ENCODE measurements at regions not wholly inside any gene's neighbourhood (a gene's known extent, or its start where the extent isn't known, plus 50 kb on each side); places are given as distances from the start of the nearest gene placed in this dataset.
"Not testable (repeated sequence)": the region's sequence is repeated elsewhere in the genome, so short reads cannot be mapped to it uniquely, and the experiment has no call there.

DNA sequence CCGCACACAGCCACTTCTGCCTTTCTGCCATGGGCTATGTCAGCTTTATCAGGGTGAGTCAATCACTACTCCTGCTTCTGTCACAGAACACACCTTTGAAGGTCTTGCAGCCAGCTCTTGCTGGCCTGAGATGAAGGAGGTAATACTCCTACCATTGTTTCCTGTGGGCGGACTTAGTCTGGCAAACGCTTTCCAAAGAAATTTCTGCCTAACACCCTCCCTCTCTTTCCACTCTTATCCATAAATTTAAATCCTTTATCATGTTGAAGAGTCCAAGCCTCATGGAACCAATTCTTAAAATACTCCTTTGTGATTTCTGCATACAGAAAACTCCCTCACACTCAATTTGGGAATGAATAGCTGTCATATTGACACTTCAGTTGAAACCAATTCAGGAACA, 633.1 kb upstream of the CHRM3 start:
- no peak for DNase-seq (ENCODE audit: low read depth)

DNA sequence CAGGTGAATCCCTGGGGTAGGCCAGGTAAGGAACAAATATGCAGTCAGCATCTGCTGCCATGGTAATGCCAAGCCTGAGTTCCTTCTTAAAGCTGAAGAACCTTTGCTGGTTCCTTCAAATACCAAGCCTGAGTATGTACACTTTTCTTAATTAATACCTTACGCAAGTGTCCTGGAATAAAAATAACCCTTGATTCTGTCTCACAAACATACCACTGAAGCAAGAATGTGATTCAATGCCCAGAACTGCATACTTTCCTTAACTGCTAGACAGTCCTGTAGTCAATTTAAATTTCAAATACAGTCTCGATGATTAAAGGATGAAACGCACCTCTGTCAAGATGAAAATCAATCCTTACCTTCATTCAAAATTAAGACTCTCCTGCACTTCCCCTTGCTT, 634.0 kb upstream of the CHRM3 start:
- peak; percentile 2 for DNase-seq (ENCODE audit: low read depth)

DNA sequence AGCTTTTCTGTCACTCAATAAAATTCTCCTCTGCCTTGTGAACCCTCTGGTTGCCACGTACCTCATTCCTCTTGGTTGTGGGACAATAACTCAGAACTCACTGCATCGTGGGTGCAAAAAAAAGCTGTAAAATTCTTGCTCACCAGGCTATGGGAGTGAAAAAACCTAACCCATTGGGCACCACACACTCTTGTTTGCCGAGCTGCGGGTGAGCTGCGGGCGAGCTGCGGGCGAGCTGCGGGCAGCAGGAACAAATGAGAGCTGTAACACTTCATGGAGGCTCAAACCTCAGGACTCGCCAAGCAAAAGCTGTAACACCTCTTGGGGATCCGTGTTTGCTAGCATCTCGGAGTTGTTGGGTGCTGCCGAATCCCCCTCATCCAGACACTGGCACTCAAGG, 641.3 kb upstream of the CHRM3 start:
- no peak for DNase-seq (ENCODE audit: low read depth)

DNA sequence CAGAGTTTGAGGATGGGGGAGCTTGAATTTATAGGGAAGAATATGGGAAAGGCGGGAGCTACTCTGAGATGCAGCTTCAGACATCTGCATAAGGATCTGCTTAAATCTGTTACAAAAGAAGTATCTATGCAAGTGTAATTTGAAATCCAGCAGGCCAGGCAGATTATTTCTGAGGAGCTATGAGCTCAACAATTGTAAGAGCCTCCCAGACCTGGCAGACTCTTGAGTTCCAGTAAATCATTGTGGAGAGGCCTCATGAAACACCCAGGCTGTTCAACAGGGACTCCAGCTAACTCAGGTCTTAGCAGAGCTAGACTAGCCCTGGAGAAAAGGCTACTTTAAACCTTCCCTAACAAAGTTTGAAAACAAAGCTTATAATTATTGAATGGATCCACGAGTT, 647.5 kb upstream of the CHRM3 start:
- no peak for DNase-seq (ENCODE audit: low read depth)

- no peak for DNase-seq (ENCODE audit: low read depth)
These were observed 658.7 kb upstream of the CHRM3 start for GRCh38 chr1:238727670-238728069.

DNA sequence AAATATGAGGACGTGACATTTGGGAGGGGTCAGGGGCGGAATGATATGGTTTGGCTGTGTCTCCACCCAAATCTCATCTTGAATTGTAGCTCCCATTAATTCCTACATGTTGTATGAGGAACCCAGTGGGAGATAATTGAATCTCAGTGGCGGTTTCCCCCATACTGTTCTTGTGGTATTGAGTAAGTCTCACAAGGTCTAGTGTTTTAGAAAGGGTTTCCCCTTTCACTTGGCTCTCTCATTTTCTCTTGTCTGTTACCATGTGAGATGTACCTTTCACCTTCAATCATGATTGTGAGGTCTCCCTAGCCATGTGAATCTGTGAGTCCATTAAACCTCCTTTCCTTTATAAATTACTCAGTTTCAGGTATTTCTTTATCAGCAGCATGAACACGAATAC, 663.6 kb upstream of the CHRM3 start:
- no peak for DNase-seq (ENCODE audit: low read depth)

- no peak for DNase-seq (ENCODE audit: low read depth)
These were observed 675.7 kb upstream of the CHRM3 start for GRCh38 chr1:238710697-238711096.

GRCh38 chr1:238701024-238701423, 685.3 kb upstream of the CHRM3 start:
- DNase-seq (ENCODE audit: low read depth), result no peak

DNA sequence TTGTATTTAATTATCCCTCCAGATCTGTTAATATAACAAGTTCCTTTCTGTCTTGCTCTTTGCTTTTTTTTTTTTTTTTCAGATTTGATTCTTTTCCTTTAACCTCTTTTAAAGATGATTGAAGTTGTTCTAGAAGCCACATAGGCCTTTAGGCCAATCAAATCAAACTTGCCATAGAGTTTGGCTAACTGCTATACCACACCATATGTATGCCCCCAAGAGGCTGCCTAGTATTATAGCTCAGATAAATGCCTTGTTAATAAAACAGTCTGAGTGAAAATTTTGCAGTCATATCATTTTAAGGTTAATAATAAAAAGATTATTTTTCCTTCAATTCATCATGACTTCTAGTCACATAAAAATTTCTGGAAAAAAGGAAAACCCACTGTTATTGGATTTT, 696.0 kb upstream of the CHRM3 start:
- peak; percentile 16 for DNase-seq (ENCODE audit: low read depth)

- not testable (repeated sequence) for DNase-seq (ENCODE audit: low read depth)
These were observed 701.8 kb upstream of the CHRM3 start for GRCh38 chr1:238684576-238684975.

DNA sequence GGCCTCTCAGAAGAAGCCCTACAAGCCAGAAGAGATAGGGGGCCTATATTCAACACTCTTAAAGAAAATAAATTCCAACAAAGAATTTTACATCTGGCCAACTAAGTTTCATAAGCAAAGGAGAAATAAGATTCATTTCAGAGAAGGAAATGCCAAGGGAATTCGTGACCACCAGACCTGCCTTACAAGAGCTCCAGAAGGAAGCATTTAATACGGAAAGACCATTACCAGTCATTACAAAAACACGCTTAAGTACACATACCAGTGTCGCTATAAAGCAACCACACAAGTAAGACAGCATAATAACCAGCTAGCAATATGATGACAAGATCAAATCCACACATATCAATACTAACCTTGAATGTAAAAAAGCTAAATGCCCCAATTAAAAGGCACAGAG, 704.9 kb upstream of the CHRM3 start:
- no peak for DNase-seq (ENCODE audit: low read depth)

DNA sequence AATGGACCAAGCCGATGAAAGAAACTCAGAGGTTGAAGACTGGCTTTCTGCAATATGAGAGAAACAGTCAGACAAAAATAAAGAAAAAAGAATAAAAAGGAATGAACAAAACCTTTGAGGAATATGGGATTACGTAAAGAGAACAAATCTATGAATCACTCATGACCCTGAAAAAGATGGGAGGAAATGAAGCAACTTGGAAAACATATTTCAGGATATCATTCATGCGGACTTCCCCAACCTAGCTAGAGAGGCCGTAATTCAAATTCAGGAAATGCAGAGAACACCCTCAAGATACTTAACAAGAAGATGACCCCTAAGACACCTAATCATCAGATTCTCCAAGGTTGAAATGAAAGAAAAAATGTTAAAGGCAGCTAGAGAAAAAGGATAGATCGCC, 705.3 kb upstream of the CHRM3 start:
- peak; percentile 7 for DNase-seq (ENCODE audit: low read depth)

GRCh38 chr1:238677567-238677966, 708.8 kb upstream of the CHRM3 start:
- DNase-seq (ENCODE audit: low read depth), result no peak

DNA sequence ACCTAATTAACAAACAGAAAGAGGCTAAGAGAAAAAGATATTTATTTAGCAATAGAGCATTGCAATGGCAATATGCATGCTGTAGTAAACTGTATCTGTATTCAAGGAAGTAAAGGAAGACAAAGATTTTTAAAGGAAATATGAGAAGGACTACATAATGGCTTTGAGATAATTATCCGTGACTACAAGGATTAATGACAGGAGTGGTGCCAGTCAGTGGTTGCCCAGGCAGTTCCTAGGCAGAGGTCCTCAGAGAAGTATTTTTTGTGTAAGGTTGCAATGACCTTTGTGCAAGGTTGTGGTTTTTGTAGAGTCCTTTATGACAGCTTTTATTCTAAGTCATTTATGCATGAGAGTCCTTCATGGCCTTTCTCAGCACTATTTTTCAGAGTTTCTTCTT, 711.1 kb upstream of the CHRM3 start:
- DNase-seq (ENCODE audit: low read depth), result no peak

DNA sequence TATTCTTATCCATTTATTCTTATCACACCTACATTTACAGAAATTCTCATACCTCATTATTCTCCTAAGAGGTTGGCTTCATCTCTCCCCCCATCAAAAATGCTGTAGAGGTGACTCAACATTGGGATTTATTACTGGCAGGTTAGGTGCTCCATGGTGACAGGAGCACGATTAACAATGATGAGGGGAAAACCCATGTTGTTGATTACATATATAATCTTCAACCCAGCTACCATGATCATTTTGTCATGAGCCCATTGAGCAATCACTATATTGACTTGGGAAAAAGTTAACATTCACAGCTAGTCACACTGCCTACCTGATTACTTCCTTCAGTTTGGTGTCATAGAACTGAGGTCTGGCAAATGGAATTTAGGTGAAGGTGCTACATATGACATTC, 712.1 kb upstream of the CHRM3 start:
- DNase-seq (ENCODE audit: low read depth), result no peak

DNA sequence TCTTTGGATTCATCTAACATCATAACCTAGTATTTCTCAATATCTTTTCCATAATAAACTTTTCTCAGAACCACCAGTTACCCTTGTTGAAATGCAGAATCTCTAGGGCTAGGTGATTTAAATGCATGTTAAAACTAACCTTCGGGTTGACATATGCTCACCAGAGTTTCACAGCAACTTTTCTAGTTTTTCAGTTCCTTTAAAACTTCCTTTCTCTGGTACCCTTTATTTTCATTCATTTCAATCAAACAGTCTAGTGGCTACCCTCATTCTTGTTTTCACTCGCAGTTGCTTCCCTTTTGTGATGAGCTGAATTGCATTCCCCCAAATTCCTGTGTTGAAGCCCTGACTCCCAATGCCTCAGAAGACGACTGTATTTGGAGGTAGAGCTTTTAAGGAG, 712.8 kb upstream of the CHRM3 start:
- no peak for DNase-seq (ENCODE audit: low read depth)

DNA sequence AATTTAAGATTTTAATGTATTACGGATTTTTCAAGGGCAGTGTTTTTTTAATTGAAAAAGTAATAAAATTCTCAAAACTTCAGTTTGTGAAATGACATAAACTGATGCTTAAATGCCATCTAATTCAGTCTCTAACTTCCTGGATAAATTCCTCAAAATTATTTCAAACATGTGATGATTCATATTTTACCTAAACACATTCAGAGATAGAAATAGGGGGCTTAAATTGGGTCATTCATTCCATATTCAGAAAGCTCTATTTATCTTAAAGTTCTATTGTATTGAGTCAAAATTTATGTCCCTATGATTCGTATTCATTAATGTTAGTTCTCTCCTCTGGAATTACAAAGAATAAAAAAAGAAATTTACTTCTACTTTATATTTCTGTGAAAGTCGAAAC, 713.6 kb upstream of the CHRM3 start:
- DNase-seq (ENCODE audit: low read depth), result no peak

DNA sequence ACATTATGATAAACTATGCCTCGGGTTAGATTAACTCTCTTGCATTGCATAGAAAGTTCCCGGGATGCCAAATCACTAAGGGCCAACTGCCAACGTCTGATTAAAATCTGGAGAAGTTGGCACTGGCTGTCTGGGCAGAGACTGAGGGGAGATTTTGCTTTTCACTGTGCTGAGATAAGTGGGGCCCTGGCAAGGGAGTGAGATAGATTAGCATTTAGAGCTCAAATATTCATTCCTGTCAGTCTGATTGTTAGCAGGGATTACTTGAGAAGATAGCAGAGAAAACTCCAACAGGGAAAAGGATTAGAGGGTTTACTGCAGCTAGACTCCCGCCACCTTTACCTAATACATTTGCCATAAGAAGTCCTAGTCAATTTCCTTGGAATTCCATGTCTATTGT, 714.1 kb upstream of the CHRM3 start:
- DNase-seq (ENCODE audit: low read depth), result no peak

DNA sequence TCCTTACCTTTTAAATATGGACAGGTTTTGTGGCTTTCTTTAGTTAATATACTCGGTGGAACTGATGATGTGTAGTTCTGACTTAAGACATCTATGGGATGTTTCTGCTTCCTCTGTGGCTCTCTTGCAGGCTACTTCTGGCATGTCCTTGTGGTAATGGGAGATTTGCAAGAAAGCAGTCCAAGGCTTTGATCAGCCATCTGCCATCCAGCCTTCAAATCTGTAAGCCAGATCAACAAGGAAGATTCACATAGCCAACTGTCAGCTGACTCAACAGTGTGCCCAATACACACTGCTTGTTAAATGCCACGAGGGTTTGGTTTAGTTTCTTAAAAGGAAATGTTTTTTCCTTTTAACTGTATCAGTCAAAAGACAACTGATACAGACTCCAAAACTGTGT, 722.2 kb upstream of the CHRM3 start:
- DNase-seq (ENCODE audit: low read depth), result no peak

DNA sequence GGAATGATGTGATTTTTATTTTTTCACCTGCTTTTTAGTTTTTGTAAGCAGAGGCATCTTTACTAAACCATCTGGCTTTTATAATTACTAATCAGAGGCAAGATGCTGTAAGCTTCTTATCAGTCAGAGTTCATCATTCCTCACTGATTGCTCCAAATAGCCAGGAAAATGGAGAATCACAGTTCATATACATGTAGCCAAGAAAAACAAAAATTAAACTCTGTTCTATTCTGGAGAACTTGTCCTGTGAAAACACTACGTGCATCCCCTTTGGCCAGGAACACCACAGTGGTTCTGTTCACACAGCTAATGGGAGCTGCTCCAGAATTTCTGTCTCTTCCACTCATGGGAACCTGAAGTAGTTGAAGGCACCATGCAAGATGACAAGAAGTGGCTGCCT, 725.5 kb upstream of the CHRM3 start:
- no peak for DNase-seq (ENCODE audit: low read depth)

GRCh38 chr1:238658763-238659162, 727.6 kb upstream of the CHRM3 start:
- DNase-seq (ENCODE audit: low read depth), result no peak

DNA sequence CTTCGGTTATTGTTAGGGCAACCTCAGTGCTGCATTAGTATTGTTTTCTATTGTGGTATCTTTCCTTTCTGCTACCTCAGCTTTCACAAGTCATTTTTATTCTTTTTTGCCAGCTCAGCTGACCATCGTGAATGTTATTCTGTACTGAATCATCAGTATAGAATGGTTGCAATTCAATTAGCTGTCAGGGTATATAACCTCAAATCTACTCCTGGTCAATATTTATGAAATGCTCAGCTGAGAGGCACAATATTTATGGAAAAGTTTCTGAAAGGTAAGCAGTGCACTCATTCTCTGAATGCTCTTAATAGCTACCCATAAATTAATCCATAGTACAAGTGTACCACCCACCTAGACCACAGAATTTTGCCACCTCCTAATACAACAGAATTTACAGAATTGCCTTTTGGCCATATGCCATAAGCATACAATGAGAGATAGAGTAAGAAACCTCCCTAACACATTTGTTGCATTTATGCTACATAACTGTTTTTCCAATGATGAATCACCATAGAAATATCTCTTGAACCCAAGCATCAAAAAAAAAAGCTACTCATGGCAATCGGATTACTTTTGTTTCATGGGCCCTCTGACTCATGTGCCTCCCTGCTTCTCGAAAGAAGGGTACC, 732.6 kb upstream of the CHRM3 start:
- DNase-seq (ENCODE audit: low read depth), result peak; percentile 16

DNA sequence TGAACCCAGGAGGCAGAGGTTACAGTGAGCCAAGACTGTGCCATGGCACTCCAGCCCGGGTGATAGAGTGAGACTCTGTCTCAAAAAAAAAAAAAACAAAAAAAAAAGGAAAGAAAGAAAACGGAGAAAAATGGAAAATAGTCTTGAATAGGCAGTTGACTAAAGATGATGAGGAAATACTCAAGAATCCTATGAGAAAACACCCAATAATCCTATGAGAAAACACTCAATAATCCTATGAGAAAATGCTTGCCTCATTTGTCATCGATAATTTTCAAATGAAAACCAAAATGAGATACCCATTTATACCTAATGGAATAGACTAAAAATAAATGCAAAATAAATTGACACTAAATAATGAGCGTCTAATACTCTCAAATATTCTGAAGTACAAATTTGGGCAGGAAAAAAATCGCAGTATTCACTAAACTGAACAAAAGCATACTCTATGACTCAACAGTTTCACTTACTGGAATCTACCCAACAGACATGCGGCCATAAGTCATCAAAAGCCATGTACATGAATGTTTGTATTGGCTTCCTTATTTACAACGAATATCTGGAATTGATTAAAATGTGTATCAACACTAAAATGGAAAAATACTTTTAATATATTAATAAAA, 733.9 kb upstream of the CHRM3 start:
- peak; percentile 80 for DNase-seq (ENCODE audit: low read depth)

- DNase-seq (ENCODE audit: low read depth), result no peak
These were observed 737.2 kb upstream of the CHRM3 start for GRCh38 chr1:238649200-238649599.
